ENCODE measurements at regions not wholly inside any gene's neighbourhood (a gene's known extent, or its start where the extent isn't known, plus 50 kb on each side); places are given as distances from the start of the nearest gene placed in this dataset.
"Not testable (repeated sequence)": the region's sequence is repeated elsewhere in the genome, so short reads cannot be mapped to it uniquely, and the experiment has no call there.

DNA sequence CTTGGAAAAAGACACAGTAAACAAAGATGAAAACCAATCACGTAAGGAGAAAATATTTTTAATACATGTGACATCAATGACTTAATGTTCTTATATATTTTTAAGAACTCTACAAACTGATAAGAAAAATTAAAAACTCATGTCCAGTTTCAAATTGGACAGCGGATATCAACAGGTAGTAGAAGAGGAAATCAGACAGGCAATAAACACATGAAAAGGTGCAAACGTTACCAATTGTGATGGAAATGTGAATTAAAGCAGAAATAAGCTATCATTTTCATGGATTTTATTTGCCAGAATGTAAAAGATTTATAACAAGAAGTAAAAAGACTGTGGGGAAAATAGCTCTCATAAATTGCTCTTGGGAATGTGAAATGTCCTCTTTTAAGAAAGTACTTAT, 382.3 kb downstream of the DLEU7 start:
- DNase-seq (ENCODE audit: extremely low spot score): no peak
- TF ChIP-seq, protein P1, sequence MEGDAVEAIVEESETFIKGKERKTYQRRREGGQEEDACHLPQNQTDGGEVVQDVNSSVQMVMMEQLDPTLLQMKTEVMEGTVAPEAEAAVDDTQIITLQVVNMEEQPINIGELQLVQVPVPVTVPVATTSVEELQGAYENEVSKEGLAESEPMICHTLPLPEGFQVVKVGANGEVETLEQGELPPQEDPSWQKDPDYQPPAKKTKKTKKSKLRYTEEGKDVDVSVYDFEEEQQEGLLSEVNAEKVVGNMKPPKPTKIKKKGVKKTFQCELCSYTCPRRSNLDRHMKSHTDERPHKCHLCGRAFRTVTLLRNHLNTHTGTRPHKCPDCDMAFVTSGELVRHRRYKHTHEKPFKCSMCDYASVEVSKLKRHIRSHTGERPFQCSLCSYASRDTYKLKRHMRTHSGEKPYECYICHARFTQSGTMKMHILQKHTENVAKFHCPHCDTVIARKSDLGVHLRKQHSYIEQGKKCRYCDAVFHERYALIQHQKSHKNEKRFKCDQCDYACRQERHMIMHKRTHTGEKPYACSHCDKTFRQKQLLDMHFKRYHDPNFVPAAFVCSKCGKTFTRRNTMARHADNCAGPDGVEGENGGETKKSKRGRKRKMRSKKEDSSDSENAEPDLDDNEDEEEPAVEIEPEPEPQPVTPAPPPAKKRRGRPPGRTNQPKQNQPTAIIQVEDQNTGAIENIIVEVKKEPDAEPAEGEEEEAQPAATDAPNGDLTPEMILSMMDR (IDR thresholded peaks at IDR 0.05; ENCODE audit: control extremely low read depth, extremely low read depth, low read depth, missing control alignments): no peak
- ChIA-PET CTCF (interaction anchor here (1.1 kb wide), 1 partner anchor 9 kb away, joined by 3 read pairs; no protein-coding TSS in a partner anchor), POLR2A (no interaction called here)

DNA sequence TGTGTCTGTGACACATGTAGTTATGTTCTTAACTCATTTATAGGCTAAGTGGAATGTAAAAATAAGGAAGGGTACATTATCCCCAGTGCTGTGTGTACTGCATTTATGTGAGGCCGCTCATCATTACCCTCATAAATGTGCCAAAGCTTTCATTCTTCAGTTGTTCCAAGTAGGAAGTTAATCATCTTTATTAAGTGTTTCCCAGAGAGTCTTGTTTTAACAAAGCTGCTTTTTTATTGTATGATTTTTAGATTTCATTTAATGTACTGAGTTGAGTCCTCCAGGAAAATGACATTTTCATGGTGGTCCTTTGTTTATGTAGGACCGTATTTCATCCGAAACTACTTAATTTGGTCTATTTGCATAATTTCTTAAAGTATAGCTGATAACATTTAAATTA, 379.8 kb downstream of the DLEU7 start:
- ChIA-PET POLR2A (no interaction called here), CTCF (no interaction called here)
- no peak for DNase-seq (ENCODE audit: extremely low spot score)
- TF ChIP-seq, protein P1 (IDR thresholded peaks at IDR 0.05; ENCODE audit: control extremely low read depth, extremely low read depth, low read depth, missing control alignments): no peak

DNA sequence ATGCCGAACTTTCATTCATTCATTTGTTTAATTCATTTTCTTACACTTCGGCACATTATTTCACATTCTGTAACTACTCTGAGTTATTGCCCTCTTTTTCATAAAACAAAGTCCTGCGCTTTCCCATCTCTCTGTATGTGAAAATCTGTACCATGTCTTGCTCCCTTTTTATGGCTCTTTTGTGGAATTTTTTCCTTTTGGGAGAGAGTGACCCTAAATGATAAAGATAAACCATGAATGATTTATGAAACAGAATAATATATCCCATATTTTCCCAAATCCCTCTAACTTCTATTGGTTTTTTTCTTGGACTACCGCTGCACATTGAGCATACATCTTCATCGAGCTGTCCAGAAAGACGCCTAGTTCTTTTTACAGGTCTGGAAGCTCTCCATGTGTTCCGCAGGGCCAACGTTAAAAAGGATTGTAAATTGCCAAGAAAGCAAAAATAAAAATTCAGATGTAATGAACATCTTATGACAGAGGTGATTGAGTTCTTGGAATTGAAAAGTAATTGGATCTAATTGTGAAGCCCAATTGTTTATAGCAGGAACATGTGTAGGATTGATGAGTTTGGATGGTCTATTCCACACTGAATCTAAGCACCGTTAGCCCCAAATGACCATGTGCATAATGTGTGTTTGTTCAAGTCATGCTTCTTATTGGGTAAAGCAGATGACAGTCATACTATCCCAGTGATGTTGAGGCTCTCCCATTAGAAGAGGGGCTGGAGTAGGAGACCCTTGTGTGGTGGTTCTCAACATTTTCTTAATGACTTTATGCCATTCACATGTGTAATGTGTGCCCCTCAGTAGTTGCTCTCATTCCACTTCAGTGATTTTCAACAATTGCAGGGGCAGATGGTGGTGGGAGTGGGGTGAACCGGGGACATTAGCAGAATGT, 378.9 kb downstream of the DLEU7 start:
- TF ChIP-seq, protein P1 (IDR thresholded peaks at IDR 0.05; ENCODE audit: control extremely low read depth, extremely low read depth, low read depth, missing control alignments): no peak
- POLR2A ChIA-PET: no interaction called here
- DNase-seq (ENCODE audit: extremely low spot score): no peak
- CTCF ChIA-PET: no interaction called here

DNA sequence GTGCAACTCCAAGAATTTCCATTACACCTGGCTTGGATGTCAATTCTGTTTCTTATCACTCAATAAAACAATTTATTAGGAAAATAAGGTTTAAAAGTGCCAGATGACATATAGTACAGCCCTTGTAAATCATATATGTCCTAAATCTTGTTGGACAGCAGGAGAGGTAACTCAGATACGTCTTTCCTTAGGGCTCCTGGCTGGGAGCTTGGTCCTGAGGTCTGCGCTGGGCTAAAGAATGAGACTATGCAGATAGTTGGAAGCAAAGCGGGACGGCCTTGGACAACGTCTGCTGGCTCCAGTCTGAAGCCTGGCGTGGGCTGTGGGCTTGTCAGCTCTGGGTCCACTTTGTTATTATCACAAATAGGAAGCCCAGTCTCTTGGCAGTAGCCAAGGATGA, 377.0 kb downstream of the DLEU7 start:
- CTCF ChIA-PET: interaction anchor here (1.3 kb wide), 1 partner anchor 10 kb away, joined by 3 read pairs; no protein-coding TSS in a partner anchor
- TF ChIP-seq, protein P1 (IDR thresholded peaks at IDR 0.05; ENCODE audit: control extremely low read depth, extremely low read depth, low read depth, missing control alignments): no peak
- DNase-seq (ENCODE audit: extremely low spot score): no peak
- POLR2A ChIA-PET: no interaction called here

DNA sequence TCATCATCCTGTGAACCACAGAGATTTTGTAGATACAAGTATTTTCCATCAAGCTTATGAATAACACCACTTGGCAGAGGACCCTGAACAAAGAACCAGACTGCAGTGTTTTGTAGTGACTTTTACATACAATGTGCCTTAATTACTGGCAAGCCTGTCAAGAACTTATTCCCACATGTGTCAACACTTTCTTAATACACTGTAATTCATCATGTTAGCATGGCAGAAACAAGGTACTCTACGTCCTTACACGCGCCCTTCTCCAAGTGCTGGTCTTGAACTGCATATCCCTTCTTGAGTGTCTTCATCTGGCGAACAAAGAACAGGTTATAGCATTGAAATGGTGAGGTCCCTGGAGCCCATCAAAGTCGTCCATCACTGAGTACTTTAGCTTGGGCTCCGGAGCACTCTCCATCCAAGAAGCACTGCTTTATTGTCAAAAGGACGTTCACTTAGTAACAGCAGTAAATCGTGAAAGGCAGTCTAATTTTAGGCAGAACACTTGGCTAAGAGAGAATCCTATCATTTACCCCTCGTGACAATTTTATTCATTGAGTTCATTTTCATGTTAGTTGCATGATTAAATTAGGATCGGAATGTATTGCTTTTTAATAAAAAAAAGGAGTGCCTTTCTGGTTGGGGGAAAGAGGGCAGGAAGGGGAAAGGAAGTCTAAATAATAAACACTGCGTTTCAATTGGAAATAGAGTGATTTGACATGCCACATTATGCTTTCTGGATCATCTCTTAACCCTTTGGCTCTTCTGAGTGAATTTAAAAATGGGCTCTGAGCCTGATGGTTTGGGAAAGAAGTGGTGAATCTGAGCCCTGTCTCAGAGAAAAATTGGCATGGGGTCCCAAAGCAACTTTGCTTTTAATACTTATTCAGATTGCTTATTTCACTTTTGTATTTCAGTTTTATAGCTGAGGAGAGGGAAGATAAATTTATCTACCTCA, 376.1 kb downstream of the DLEU7 start:
- TF ChIP-seq, protein P1 (IDR thresholded peaks at IDR 0.05; ENCODE audit: control extremely low read depth, extremely low read depth, low read depth, missing control alignments): no peak
- CTCF ChIA-PET: no interaction called here
- no peak for DNase-seq (ENCODE audit: extremely low spot score)
- POLR2A ChIA-PET: no interaction called here

DNA sequence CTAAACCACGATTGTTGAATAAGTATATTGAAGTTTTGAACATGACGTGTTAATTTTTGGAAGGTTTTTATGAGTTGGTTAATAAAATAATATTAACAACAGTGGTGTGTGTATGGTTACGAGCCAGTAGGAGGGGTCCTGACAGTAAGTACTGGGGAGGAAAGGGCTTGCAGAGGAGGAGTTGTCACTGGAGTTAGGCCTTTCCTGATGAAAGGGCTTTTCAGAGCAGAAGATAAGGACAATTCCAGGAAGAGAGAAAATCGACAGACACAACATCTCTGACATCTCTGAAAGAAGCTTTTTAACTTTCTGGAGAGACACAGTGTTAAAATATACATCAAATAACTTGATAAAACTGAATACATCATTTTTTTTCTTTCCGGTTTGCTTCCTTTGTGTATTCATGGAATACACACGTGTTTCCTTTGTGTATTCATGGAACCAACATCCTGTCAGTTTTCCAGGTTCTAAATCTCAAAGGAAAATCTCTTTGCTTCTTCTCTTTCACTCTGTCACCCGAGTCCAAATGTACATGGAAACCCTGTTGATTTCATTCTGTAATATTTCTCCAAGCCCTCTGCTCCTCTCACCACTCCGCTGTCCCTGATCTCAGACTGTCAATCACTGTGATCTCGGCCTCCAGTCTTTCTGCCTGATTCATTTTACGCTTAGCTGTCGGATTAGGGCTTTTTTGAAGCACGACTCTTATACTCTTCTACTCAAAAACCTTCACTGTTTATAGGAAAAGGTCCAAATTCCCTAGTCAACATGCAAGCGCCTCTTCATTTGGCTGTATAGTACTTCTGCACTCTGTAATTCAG, 374.4 kb downstream of the DLEU7 start:
- no peak for DNase-seq (ENCODE audit: extremely low spot score)
- ChIA-PET CTCF (no interaction called here), POLR2A (no interaction called here)
- TF ChIP-seq, protein P1 (IDR thresholded peaks at IDR 0.05; ENCODE audit: control extremely low read depth, extremely low read depth, low read depth, missing control alignments): no peak

DNA sequence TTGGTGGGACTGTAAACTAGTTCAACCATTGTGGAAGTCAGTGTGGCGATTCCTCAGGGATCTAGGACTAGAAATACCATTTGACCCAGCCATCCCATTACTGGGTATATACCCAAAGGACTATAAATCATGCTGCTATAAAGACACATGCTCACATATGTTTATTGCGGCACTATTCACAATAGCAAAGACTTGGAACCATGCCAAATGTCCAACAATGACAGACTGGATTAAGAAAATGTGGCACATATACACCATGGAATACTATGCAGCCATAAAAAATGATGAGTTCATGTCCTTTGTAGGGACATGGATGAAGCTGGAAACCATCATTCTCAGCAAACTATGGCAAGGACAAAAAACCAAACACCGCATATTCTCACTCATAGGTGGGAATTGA, 370.4 kb downstream of the DLEU7 start:
- DNase-seq (ENCODE audit: extremely low spot score); POLR2A ChIA-PET: not testable (repeated sequence)
- CTCF ChIA-PET: interaction anchor here (0.6 kb wide), 1 partner anchor 13 kb away, joined by 3 read pairs; no protein-coding TSS in a partner anchor
